Endothelial cell (in vitro differentiated cells): ENCODE measurements at regions not wholly inside any gene's neighbourhood (a gene's known extent, or its start where the extent isn't known, plus 50 kb on each side); places are given as distances from the start of the nearest gene placed in this dataset.
A peak's percentile ranks its signal among the peaks of the same experiment; 100 is the strongest.

ENCODE experiments used
- DNase-seq: peaks from one replicate; pipeline ENCODE4 v3.0.0; 2021; ENCODE audit warnings: low spot score
- H3K27ac Mint-ChIP-seq: one replicate; pipeline ENCODE4 v1.8.0; 2021; ENCODE audit warnings: mixed read lengths, inconsistent platforms; ENCODE audit not compliant: unreplicated experiment
- H3K27me3 Mint-ChIP-seq: one replicate; pipeline ENCODE4 v1.8.0; 2021; ENCODE audit warnings: mild to moderate bottlenecking, moderate library complexity, mixed read lengths, inconsistent platforms; ENCODE audit not compliant: unreplicated experiment
- H3K36me3 Mint-ChIP-seq: one replicate; pipeline ENCODE4 v1.8.0; 2021; ENCODE audit warnings: mild to moderate bottlenecking, low read depth, mixed read lengths, inconsistent platforms; ENCODE audit not compliant: unreplicated experiment
- H3K4me1 Mint-ChIP-seq: one replicate; pipeline ENCODE4 v1.8.0; 2021; ENCODE audit warnings: mild to moderate bottlenecking, mixed read lengths, inconsistent platforms; ENCODE audit not compliant: unreplicated experiment
- H3K4me3 Mint-ChIP-seq: one replicate; pipeline ENCODE4 v1.8.0; 2021; ENCODE audit warnings: mild to moderate bottlenecking, mixed read lengths, inconsistent platforms; ENCODE audit not compliant: unreplicated experiment
- H3K9me3 Mint-ChIP-seq: one replicate; pipeline ENCODE4 v1.8.0; 2021; ENCODE audit warnings: mixed read lengths, inconsistent platforms; ENCODE audit not compliant: unreplicated experiment
- CTCF ChIP-seq: fragments of 200-600 bp; sonication (generic); IDR thresholded peaks from one replicate; pipeline ENCODE4 v1.5.0; 2021; ENCODE audit warnings: antibody characterized with exemption; ENCODE audit not compliant: unreplicated experiment

GRCh38 chrX:39758791-39759525, 338.8 kb downstream of the BCOR start:
- TF ChIP-seq CTCF, result no peak
- Mint-ChIP-seq H3K36me3 (no peaks in the 10 kb centered on the region), H3K27ac (no peak overlapping the region), H3K4me3 (no peak overlapping the region), H3K9me3 (no peaks in the 10 kb centered on the region), H3K27me3 (peaks cover 3% of the 10 kb centered on the region), H3K4me1 (peaks cover 11% of the 10 kb centered on the region)
- no peak for DNase-seq

GRCh38 chrX:39759526-39760224, 338.1 kb downstream of the BCOR start:
- peak; percentile 7 for DNase-seq
- no peak for TF ChIP-seq CTCF
- Mint-ChIP-seq H3K4me3 (no peak overlapping the region), H3K36me3 (no peaks in the 10 kb centered on the region), H3K27ac (no peak overlapping the region), H3K4me1 (peaks cover 11% of the 10 kb centered on the region), H3K9me3 (no peaks in the 10 kb centered on the region), H3K27me3 (peaks cover 3% of the 10 kb centered on the region)

- Mint-ChIP-seq H3K27ac (no peak overlapping the region), H3K27me3 (peaks cover 3% of the 10 kb centered on the region), H3K9me3 (no peaks in the 10 kb centered on the region), H3K4me3 (no peak overlapping the region), H3K36me3 (no peaks in the 10 kb centered on the region), H3K4me1 (peaks cover 11% of the 10 kb centered on the region)
- no peak for TF ChIP-seq CTCF
- DNase-seq, result no peak
These were observed 336.8 kb downstream of the BCOR start for GRCh38 chrX:39760930-39761329.

GRCh38 chrX:39762266-39762841, 335.4 kb downstream of the BCOR start:
- no peaks in the 10 kb centered on the region for H3K36me3 Mint-ChIP-seq
- H3K27me3 Mint-ChIP-seq, result peaks cover 3% of the 10 kb centered on the region
- no peak for TF ChIP-seq CTCF
- no peak for DNase-seq
- no peak overlapping the region for H3K4me3 Mint-ChIP-seq
- H3K27ac Mint-ChIP-seq, result no peak overlapping the region
- peaks cover 11% of the 10 kb centered on the region for H3K4me1 Mint-ChIP-seq
- no peaks in the 10 kb centered on the region for H3K9me3 Mint-ChIP-seq

GRCh38 chrX:39764441-39764914, 333.3 kb downstream of the BCOR start:
- no peaks in the 10 kb centered on the region for H3K9me3 Mint-ChIP-seq
- peaks cover 4% of the 10 kb centered on the region for H3K4me1 Mint-ChIP-seq
- H3K36me3 Mint-ChIP-seq, result no peaks in the 10 kb centered on the region
- no peak for TF ChIP-seq CTCF
- H3K27me3 Mint-ChIP-seq, result no peaks in the 10 kb centered on the region
- no peak for DNase-seq
- no peak overlapping the region for H3K27ac Mint-ChIP-seq
- no peak overlapping the region for H3K4me3 Mint-ChIP-seq
